ENCODE measurements at regions not wholly inside any gene's neighbourhood (a gene's known extent, or its start where the extent isn't known, plus 50 kb on each side); places are given as distances from the start of the nearest gene placed in this dataset.

DNA sequence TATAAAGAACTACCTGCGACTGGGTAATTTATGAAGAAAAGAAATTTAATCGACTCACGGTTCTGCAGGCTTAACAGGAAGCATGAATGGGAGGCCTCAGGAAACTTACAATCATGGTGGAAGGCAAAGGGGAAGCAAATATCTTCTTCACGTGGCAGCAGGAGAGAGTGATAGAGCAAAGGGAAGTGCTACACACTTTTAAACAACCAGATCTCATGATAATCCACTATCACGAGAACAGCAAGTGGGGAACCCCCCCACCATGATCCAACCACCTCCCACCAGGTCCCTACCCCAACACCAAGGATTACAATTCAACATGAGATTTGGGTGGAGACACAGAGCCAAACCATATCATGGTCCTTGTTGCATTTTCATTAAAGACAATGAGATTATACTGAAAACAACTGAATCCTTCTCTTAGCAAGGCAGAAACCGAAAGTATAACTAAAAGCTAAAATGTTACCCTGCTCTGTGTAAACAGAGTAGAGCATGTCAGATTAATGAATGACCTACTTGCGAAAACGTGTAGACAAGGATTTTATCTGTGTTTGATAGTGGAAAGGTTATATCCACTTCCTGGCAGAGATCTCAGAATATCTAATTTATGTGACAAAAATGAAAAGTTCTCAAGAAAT is 60.1 kb upstream of the RBBP8 start:
- Mint-ChIP-seq H3K4me1 (peaks cover 6% of the 10 kb centered on the region), H3K9me3 (no peaks in the 10 kb centered on the region), H3K27ac (peak overlapping the region; percentile 39), H3K36me3 (no peaks in the 10 kb centered on the region), H3K27me3 (peaks cover 12% of the 10 kb centered on the region), H3K4me3 (peak overlapping the region; percentile 28)
- POLR2A ChIA-PET, result no interaction called here
- ATAC-seq (ENCODE audit: low read depth), result no peak
- DNase-seq, result no peak

DNA sequence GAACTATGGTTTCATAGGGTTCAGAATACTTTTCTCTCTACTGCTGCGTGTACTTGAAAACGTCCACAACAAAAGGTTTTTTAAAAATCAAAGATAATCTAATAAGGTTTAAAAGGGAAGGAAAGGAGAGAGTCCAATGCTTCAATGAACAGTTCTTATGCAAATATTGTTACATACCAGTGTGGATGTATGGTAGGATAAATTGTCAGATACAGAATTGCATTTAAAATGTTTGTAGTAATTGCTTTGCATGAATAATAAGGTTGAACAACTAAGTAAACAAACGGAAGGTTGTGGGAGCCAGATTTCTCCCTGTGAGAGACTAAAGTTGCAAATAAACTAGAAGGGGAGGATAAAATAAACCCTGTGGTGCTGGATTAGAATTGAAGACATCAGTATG is 53.8 kb upstream of the RBBP8 start:
- Mint-ChIP-seq H3K27ac (no peak overlapping the region), H3K9me3 (no peaks in the 10 kb centered on the region)

GRCh38 chr18:22882084-22882483 is 51.0 kb upstream of the RBBP8 start:
- Mint-ChIP-seq H3K27ac (no peak overlapping the region), H3K36me3 (peaks cover 1% of the 10 kb centered on the region), H3K27me3 (peaks cover 19% of the 10 kb centered on the region), H3K4me3 (no peak overlapping the region), H3K9me3 (peaks cover 1% of the 10 kb centered on the region), H3K4me1 (no peaks in the 10 kb centered on the region)
- no peak for DNase-seq
- ATAC-seq (ENCODE audit: low read depth), result no peak
- POLR2A ChIA-PET, result no interaction called here

More for the DNA sequence above, 53.8 kb upstream of the RBBP8 start:
- DNase-seq (no peak), ATAC-seq (ENCODE audit: low read depth) (no peak)
- POLR2A ChIA-PET, result no interaction called here
- Mint-ChIP-seq H3K4me3 (no peak overlapping the region), H3K27me3 (peaks cover 22% of the 10 kb centered on the region), H3K4me1 (no peaks in the 10 kb centered on the region), H3K36me3 (no peaks in the 10 kb centered on the region)

GRCh38 chr18:22883179-22883578 is 49.9 kb upstream of the RBBP8 start:
- Mint-ChIP-seq H3K9me3 (peaks cover 1% of the 10 kb centered on the region), H3K27ac (no peak overlapping the region), H3K27me3 (peaks cover 19% of the 10 kb centered on the region), H3K4me1 (no peaks in the 10 kb centered on the region), H3K4me3 (no peak overlapping the region), H3K36me3 (peaks cover 1% of the 10 kb centered on the region)
- POLR2A ChIA-PET, result no interaction called here
- ATAC-seq (ENCODE audit: low read depth) (no peak), DNase-seq (no peak)
